Left lung (tissue), 4 donors: ENCODE measurements at regions not wholly inside any gene's neighbourhood (a gene's known extent, or its start where the extent isn't known, plus 50 kb on each side); places are given as distances from the start of the nearest gene placed in this dataset.

ENCODE experiments used
- ATAC-seq: fragments of 200-7000 bp; cut with Tn5 transposase; one replicate; pipeline ENCODE4 v1.9.1; 2020; ENCODE audit warnings: moderate library complexity
- DNase-seq, 4 donors: peaks; one replicate each; pipeline ENCODE4 v3.0.0-alpha.2; 2013 to 2020
- H3K27ac ChIP-seq, 2 donors: fragments of 200-600 bp; sonication (generic) in 1 of 2; one replicate each; pipeline versions ENCODE4 v1.5.0 to v1.8.0; 2020 to 2021
- H3K27me3 ChIP-seq, 2 donors: fragments of 200-600 bp; sonication (generic) in 1 of 2; one replicate each; pipeline versions ENCODE4 v1.5.0 to v1.8.0; 2020 to 2021
- H3K36me3 ChIP-seq, 2 donors: fragments of 200-600 bp; sonication (generic) in 1 of 2; one replicate each; pipeline versions ENCODE4 v1.5.0 to v1.8.0; 2020 to 2021
- H3K4me1 ChIP-seq, 2 donors: fragments of 200-600 bp; one replicate each; pipeline ENCODE4 v1.8.0; 2021
- H3K4me3 ChIP-seq, 2 donors: fragments of 200-600 bp; sonication (generic) in 1 of 2; one replicate each; pipeline versions ENCODE4 v1.5.0 to v1.8.0; 2020 to 2021; ENCODE audit warnings: mild to moderate bottlenecking in 1 of 2
- H3K9me3 ChIP-seq, 2 donors: fragments of 200-600 bp; sonication (generic) in 1 of 2; one replicate each; pipeline versions ENCODE4 v1.5.0 to v1.8.0; 2020 to 2021
- CTCF ChIP-seq, 2 donors: fragments of 200-600 bp; sonication (generic) in 1 of 2; IDR thresholded peaks; one replicate each; pipeline versions ENCODE4 v1.5.0 to v1.8.0; 2021; ENCODE audit warnings: antibody characterized with exemption in 2 of 2
- intact Hi-C, 2 donors: fragments of 100-400 bp; cut with DNase I; formaldehyde crosslinking; loops; one replicate each; pipeline versions ENCODE4 v1.11.2 to v1.14.2; 2022
- donor health status: DM: no; HTN: yes; CAD: no.
- donor health status: DM: no; HTN: no; CAD: no.

- intact Hi-C loops: no loop called here
- Histone ChIP-seq H3K4me3 (no peak overlapping the region), H3K36me3 (no peaks in the 10 kb centered on the region), H3K27me3 (no peaks in the 10 kb centered on the region), H3K9me3 (peaks cover 0 to 15% of the 10 kb centered on the region in 2 donors), H3K27ac (no peak overlapping the region), H3K4me1 (no peaks in the 10 kb centered on the region)
- DNase-seq: no peak
- no peak for TF ChIP-seq CTCF (IDR thresholded peaks at IDR 0.05)
- ATAC-seq: no peak
These were observed 1578.4 kb upstream of the TMEM132C start for GRCh38 chr12:126688556-126688955.

GRCh38 chr12:126700096-126700495, 1566.9 kb upstream of the TMEM132C start:
- Histone ChIP-seq H3K36me3 (no peaks in the 10 kb centered on the region), H3K27ac (no peak overlapping the region), H3K4me1 (no peaks in the 10 kb centered on the region), H3K9me3 (no peaks in the 10 kb centered on the region), H3K27me3 (no peaks in the 10 kb centered on the region), H3K4me3 (no peak overlapping the region)
- intact Hi-C loops: no loop called here
- ATAC-seq (no peak), DNase-seq (no peak)
- TF ChIP-seq CTCF (IDR thresholded peaks at IDR 0.05): no peak

GRCh38 chr12:126704609-126705008, 1562.4 kb upstream of the TMEM132C start:
- DNase-seq (no peak), ATAC-seq (no peak)
- TF ChIP-seq CTCF (IDR thresholded peaks at IDR 0.05): no peak
- H3K9me3 ChIP-seq: no peaks in the 10 kb centered on the region
- intact Hi-C loops: no loop called here
- H3K36me3 ChIP-seq: no peaks in the 10 kb centered on the region
- no peaks in the 10 kb centered on the region for H3K4me1 ChIP-seq
- H3K27ac ChIP-seq: no peak overlapping the region
- H3K4me3 ChIP-seq: no peak overlapping the region
- no peaks in the 10 kb centered on the region for H3K27me3 ChIP-seq

- no peaks in the 10 kb centered on the region for H3K9me3 ChIP-seq
- TF ChIP-seq CTCF (IDR thresholded peaks at IDR 0.05): no peak
- intact Hi-C loops: no loop called here
- no peak overlapping the region for H3K27ac ChIP-seq
- H3K36me3 ChIP-seq: no peaks in the 10 kb centered on the region
- H3K4me1 ChIP-seq: no peaks in the 10 kb centered on the region
- ATAC-seq (no peak), DNase-seq (no peak)
- H3K27me3 ChIP-seq: no peaks in the 10 kb centered on the region
- no peak overlapping the region for H3K4me3 ChIP-seq
These were observed 1560.7 kb upstream of the TMEM132C start for GRCh38 chr12:126706300-126706699.

- no peak overlapping the region for H3K4me3 ChIP-seq
- H3K4me1 ChIP-seq: no peaks in the 10 kb centered on the region
- intact Hi-C loops: no loop called here
- no peak for TF ChIP-seq CTCF (IDR thresholded peaks at IDR 0.05)
- DNase-seq: no peak
- H3K27ac ChIP-seq: no peak overlapping the region
- no peak for ATAC-seq
- no peaks in the 10 kb centered on the region for H3K27me3 ChIP-seq
- no peaks in the 10 kb centered on the region for H3K36me3 ChIP-seq
- no peaks in the 10 kb centered on the region for H3K9me3 ChIP-seq
These were observed 1558.5 kb upstream of the TMEM132C start for GRCh38 chr12:126708492-126708896.
